Keratinocyte (primary cell): ENCODE measurements at regions not wholly inside any gene's neighbourhood (a gene's known extent, or its start where the extent isn't known, plus 50 kb on each side); places are given as distances from the start of the nearest gene placed in this dataset.

Experiments used
- CTCF ChIP-seq, 3 experiments: IDR thresholded peaks in 1 of 3; conservative IDR thresholded peaks in 1 of 3; optimal IDR thresholded peaks in 1 of 3; 2 replicates in 2 of 3; 3 replicates in 1 of 3; pipeline versions ENCODE3 to v1.5.1; 2011; ENCODE audit warnings: low read length in 3 of 3, mild to moderate bottlenecking in 3 of 3, moderate library complexity in 2 of 3, control low read depth in 1 of 3, inconsistent platforms in 1 of 3; ENCODE audit not compliant: insufficient read depth in 2 of 3; ENCODE audit errors: extremely low read depth in 1 of 3
- EZH2 ChIP-seq: IDR thresholded peaks from one replicate; pipeline ENCODE4 v1.6.1; 2012; ENCODE audit warnings: inconsistent platforms, mild to moderate bottlenecking, low read length, moderate library complexity

- no peak for TF ChIP-seq CTCF (optimal IDR thresholded peaks at IDR 0.05 in 1 of 3, IDR thresholded peaks at IDR 0.05 in 1 of 3, conservative IDR thresholded peaks at IDR 0.05 in 1 of 3; ENCODE audit: extremely low read depth in 1 of 3, insufficient read depth in 2 of 3, low read length in 3 of 3)
- TF ChIP-seq EZH2: no peak
These were observed 919.7 kb upstream of the GYPC start for GRCh38 chr2:125736306-125736705.
